NCI-H1105 treated with DMSO at 0.1 percent for 48 hours (cell line): ENCODE measurements at regions not wholly inside any gene's neighbourhood (a gene's known extent, or its start where the extent isn't known, plus 50 kb on each side); places are given as distances from the start of the nearest gene placed in this dataset.
"Not testable (repeated sequence)": the region's sequence is repeated elsewhere in the genome, so short reads cannot be mapped to it uniquely, and the experiment has no call there.

Source experiments
- DNase-seq: peaks from one replicate; lab custom pipeline; 2025; lab: John Stamatoyannopoulos, UW

DNA sequence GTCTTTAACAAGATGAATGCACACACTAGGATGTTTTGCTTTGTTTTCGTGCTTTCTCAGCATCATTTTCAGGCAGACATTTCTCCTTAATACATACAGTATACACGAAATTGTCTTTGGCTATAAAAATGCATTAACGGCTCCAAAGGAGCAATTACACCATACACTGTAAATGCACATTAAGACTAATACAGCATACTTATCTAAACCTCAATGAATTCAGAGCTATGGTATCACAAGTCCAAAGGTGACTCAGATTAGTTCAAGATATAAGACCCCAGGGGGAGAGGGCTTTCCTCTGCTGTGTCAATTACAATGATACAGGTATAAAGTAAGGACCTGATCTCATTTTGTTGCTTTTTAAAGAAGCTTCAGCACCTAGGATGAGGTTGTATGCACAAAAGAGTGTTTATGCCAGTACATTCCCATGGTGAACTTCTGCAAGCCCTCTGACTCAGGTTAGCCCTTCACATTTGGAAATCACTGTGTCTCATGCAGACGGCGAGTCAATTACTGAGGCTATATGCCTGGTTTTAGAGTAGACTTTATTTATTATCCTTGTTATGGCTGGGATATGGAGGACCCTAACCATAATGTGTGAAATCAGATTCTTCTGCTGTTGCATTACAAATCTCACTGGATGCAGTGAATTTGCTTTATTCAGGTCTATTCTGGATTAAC is 233.3 kb downstream of the ZNF608 start:
- no peak for DNase-seq

DNA sequence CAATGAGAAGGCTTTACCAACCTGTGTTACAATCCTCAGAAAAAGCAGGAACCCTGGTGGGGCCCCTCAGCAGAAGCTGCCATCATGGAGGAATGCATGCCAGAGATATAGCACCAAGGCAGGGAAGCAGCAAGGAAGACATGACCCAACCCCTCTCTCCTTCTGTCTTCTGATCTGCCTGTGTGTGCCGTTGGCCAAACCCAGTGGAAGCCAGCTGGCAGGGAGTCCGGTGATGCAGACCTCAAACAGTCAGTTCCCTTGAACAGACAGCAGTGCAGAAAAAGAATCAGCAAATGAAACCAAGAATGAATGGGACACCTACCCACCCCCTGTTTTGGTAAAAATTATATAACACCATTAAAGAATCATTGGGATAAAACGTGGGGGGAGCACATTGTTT is 234.2 kb downstream of the ZNF608 start:
- DNase-seq, result no peak

- no peak for DNase-seq
Measured at GRCh38 chr5:124511791-124512190, 234.6 kb downstream of the ZNF608 start.

- no peak for DNase-seq
Measured at GRCh38 chr5:124507688-124508087, 238.8 kb downstream of the ZNF608 start.

GRCh38 chr5:124504081-124504916 is 242.1 kb downstream of the ZNF608 start:
- no peak for DNase-seq

- no peak for DNase-seq
Measured at GRCh38 chr5:124502551-124502950, 243.9 kb downstream of the ZNF608 start.

DNA sequence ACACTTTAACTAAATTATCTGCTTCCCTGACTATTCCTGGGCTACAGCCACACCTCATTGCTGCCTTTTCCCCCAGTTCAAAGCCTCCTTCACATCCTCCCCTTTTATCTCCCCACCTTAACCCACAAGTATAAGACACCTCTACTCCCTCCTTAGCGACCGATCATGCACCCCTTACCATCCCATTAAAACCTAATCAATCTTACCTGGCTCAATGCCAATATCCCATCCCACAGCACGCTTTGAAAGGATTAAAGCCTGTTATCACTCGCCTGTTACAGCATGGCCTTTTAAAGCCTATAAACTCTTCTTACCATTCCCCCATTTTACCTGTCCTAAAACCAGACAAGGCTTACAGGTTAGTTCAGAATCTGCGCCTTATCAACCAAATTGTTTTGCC is 246.6 kb downstream of the ZNF608 start:
- not testable (repeated sequence) for DNase-seq

DNA sequence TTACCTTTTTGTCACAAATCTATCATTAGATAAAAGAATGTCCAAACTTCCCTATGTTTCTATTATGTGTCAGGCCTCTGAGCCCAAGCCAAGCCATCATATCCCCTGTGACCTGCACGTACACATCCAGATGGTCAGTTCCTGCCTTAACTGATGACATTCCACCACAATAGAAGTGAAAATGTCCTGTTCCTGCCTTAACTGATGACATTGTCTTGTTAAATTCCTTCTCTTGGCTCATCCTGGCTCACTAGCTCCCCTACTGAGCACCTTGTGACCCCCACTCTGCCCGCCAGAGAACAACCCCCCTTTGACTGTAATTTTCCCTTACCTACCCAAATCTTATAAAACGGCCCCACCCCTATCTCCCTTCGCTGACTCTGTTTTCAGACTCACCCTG is 249.5 kb downstream of the ZNF608 start:
- DNase-seq, result not testable (repeated sequence)

DNA sequence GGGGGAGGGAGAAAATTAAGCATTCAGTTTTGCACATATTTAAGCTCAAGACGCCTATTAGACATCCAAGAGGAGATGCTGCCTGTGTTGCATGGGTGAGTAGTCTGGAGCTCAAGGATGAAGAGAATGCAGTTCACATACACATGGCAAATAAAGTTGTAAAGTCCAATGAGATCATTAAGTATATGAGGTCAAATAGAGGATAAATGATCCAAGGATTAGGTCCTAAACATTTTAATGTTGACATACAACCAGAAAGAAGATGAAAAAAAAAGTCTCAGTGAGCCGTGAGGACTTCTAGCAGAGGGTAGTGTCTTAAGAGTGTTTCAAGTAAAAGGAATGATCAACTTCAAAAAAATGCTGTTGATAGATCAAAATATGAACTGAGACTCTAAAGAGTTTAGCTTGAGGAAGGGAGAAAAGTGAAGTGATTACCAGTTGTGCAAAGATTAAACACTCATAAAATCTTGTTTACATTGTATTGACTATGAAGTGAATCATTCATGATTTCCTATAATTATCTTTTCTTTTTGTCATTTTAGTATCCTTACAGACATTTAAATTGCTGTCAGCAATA is 251.8 kb downstream of the ZNF608 start:
- DNase-seq, result no peak

DNA sequence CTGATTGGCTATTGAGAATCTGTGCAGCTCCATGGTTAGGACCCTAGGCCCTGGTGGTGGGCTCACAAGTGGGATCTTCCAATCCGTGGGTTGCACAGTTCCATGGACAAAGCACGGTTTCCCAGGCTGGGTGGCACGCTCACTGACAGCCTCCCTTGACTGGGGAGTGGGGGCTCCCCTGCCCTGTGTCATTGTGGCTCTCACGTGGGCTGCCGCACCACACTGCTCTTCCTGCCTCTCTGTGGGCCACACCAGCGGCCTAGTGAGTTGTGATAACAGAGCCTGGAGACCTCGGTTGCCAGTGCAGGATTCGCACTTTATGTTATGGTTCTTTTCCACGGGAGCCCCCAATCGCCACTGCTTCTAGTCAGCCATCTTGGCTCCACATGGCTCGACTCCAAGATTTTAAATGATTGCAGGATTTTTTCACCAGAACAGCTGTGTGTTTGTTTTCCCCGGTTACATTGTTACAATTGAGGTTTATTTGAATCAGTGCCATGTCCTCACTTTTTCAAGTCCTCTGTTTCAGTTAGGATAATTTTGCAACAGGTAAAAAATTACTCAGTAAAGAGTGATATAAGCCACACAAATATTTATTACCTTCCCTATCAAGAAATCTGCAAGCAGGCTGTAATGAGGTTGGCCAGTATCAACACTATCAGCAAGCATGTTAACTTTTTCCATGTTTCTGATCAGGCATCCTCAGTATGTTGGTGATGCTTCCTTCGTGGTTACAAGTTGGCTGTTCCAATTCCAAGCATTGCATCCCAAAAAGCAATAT is 253.8 kb downstream of the ZNF608 start:
- DNase-seq, result no peak

- DNase-seq, result not testable (repeated sequence)
Measured at GRCh38 chr5:124490315-124490714, 256.1 kb downstream of the ZNF608 start.

DNA sequence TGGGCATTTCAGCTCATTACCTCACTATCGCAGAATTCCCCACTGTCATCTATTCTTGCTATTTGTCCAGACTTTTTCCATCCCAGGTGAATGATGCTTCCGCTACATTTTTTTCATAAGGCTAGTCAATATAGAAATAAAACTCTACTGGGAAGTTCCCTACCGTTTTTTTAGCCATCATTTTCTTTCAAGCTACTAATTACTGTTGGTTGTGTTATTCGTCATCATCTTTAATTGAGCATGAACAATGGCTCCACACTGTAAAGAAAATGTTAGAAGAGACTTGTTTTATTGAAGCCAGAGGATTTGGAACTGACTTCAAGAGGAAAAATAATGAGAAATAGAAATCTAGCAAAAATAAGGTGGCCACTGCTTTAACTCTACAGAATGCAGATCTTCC is 265.0 kb downstream of the ZNF608 start:
- DNase-seq, result no peak

DNA sequence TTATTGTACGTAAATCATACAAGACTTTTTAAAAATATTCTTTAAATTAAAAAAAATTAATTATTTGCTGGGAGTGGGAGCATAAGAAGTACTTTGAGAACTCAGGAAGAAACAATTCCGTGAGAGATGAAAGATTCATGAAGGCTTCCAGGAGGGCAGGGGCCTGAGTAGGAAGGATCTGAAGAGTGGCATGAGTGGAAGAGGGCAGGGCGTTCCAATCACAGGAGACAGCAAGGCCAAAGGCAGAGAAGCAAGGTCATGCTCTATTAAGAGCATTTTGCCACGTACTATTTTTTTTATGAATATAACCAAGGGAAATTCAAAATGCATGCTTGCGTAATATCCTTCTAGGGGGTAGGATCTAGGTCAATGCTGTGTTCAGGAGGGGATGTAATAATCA is 265.5 kb downstream of the ZNF608 start:
- no peak for DNase-seq

- DNase-seq, result no peak
Measured at GRCh38 chr5:124480022-124480421, 266.4 kb downstream of the ZNF608 start.

DNA sequence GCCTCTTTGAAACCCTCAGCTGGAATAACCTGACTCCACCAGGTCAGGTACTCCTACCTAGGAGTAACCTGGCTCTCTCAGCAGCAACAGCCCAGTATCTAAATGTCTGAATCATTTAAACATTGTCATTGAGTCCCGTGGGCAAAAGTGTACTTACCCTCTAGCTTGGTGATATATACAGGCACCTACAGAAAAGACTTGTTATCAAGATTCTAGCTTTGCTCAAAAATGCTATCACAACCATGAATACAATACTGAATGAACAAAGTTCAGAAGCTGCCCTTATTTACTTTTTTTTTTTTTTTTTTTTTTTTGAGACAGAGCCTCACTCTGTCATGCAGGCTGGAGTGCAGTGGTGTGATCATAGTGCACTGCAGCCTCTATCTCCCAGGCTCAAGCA is 268.2 kb downstream of the ZNF608 start:
- DNase-seq, result no peak

DNA sequence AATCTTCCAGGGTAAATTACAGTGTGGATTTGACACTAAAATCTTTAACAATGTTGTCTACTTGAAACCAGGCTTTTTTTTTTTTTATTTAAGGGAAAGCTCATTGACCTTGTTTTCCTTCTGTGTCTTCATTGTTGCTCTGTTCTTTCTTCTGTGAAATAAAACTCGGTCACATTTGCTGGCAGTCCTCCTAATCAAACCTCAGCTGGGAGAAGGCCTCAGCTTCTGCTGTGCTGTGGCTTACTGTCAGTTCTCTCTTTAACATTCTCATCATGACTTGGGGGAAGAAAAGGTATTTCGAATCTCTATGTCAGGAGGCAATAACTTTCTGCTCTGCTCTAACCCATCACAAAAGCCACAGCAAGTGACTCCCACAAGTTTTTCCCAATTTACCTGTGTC is 268.9 kb downstream of the ZNF608 start:
- no peak for DNase-seq

GRCh38 chr5:124477062-124477461 is 269.4 kb downstream of the ZNF608 start:
- DNase-seq, result no peak

DNA sequence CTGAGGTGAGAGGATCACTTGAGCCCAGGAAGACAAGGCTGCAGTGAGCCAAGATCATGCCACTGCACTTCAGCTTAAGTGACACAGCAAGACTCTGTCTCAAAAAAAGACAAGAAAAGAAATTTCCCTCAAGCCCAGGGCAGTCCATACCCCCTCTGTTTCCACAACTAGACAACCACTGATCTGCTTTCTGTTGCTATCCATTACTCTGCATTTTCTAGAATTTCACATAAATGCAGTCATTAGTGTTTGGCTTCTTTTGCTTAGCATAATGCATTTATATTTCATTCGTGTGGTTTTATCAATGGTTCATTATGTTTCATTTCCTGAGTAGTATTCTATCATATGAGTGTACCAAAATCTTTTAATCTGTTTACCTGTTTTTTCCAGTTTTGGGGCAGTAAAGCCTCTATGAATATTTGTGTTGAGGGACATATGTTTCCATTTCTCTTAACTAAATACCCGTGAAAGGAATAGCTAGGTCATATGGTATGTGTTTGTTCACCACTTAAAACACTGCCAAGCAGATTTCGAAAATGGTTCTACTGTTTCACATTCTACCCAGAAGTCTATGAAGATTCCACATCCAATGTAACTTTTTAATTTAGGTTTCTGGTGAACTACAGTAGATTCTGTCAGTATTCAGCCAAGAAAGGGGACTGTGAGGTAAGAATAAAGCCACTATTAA is 271.8 kb downstream of the ZNF608 start:
- no peak for DNase-seq

GRCh38 chr5:124468671-124469411 is 277.6 kb downstream of the ZNF608 start:
- DNase-seq, result no peak

- no peak for DNase-seq
Measured at GRCh38 chr5:124467745-124468144, 278.7 kb downstream of the ZNF608 start.

GRCh38 chr5:124466011-124466410 is 280.4 kb downstream of the ZNF608 start:
- no peak for DNase-seq
